Neural cell (in vitro differentiated cells): ENCODE measurements at regions not wholly inside any gene's neighbourhood (a gene's known extent, or its start where the extent isn't known, plus 50 kb on each side); places are given as distances from the start of the nearest gene placed in this dataset.

Experiments used
- CTCF ChIP-seq: fragments of 450-650 bp; IDR thresholded peaks from 2 replicates; pipeline ENCODE4 v1.5.1; 2014; ENCODE audit warnings: antibody characterized with exemption, mild to moderate bottlenecking, moderate library complexity; ENCODE audit not compliant: poor library complexity, severe bottlenecking
- SMC3 ChIP-seq: fragments of 450-650 bp; conservative IDR thresholded peaks from 2 replicates; pipeline ENCODE4 v1.6.1; 2014; ENCODE audit warnings: antibody characterized with exemption, mild to moderate bottlenecking, moderate library complexity; ENCODE audit not compliant: poor library complexity
- TAF1 ChIP-seq: IDR thresholded peaks from 2 replicates; pipeline ENCODE4 v1.6.1; 2012; ENCODE audit warnings: low read depth

- TF ChIP-seq TAF1: no peak
- TF ChIP-seq CTCF: no peak
- no peak for TF ChIP-seq SMC3
Measured at GRCh38 chrX:94265323-94265722, 591.3 kb downstream of the FAM133A start.
